Adrenal gland (tissue), 9 donors: ENCODE measurements at regions not wholly inside any gene's neighbourhood (a gene's known extent, or its start where the extent isn't known, plus 50 kb on each side); places are given as distances from the start of the nearest gene placed in this dataset.

Experiments
- DNase-seq, 7 donors: peaks; one replicate each; pipeline ENCODE4 v3.0.0-alpha.2; 2019 to 2020
- H3K27ac ChIP-seq, 5 donors: fragments of 200-600 bp; sonication (generic) in 4 of 5; 1 replicate in 3 of 5; 2 replicates in 2 of 5; pipeline versions ENCODE4 v1.5.1 to v1.8.0; 2016 to 2020; ENCODE audit warnings: mild to moderate bottlenecking in 1 of 5
- H3K27me3 ChIP-seq: fragments of 200-600 bp; 2 replicates; pipeline ENCODE4 v1.8.0; 2021
- H3K36me3 ChIP-seq, 2 donors: fragments of 200-600 bp; replicated peaks in 1 of 2; 1 replicate in 1 of 2; 2 replicates in 1 of 2; pipeline versions ENCODE4 v1.5.1 to v1.8.0; 2018 to 2022
- H3K4me1 ChIP-seq, 2 donors: fragments of 200-600 bp; replicated peaks in 1 of 2; 1 replicate in 1 of 2; 2 replicates in 1 of 2; pipeline versions ENCODE4 v1.5.1 to v1.8.0; 2018 to 2021
- H3K4me3 ChIP-seq, 4 donors: fragments of 200-600 bp; sonication (generic) in 3 of 4; one replicate each; pipeline ENCODE4 v1.5.1; 2016 to 2018
- H3K9me3 ChIP-seq, 3 donors: fragments of 200-600 bp; sonication (generic) in 1 of 3; replicated peaks in 1 of 3; 1 replicate in 2 of 3; 2 replicates in 1 of 3; pipeline versions ENCODE4 v1.5.1 to v1.8.0; 2016 to 2021
- CTCF ChIP-seq, 6 experiments: fragments of 450-650 bp in 4 of 6; fragments of 200-600 bp in 2 of 6; sonication (generic) in 1 of 6; IDR thresholded peaks; 1 replicate in 5 of 6; 2 replicates in 1 of 6; pipeline versions ENCODE4 v1.5.1 to v1.8.0; 2016 to 2021; ENCODE audit warnings: antibody characterized with exemption in 6 of 6, mild to moderate bottlenecking in 2 of 6, moderate library complexity in 1 of 6
- POLR2A ChIP-seq, 2 donors: fragments of 450-650 bp; IDR thresholded peaks; one replicate each; pipeline ENCODE4 v1.6.1; 2017; ENCODE audit warnings: antibody characterized with exemption in 2 of 2, mild to moderate bottlenecking in 2 of 2, moderate library complexity in 1 of 2
- WGBS, 4 donors: extraction: QIAGEN DNeasy Blood & Tissue Kit in 2 of 4; methylation state at CpG; one replicate each; pipeline versions ENCODE4 v1.1.5 to v1.1.7; 2013 to 2017; 5-methylcytosine and 5-hydroxymethylcytosine counted together
- intact Hi-C, 2 donors: fragments of 100-400 bp; cut with DNase I; formaldehyde crosslinking; loops; one replicate each; pipeline versions ENCODE4 v1.14.1 to v1.15.0; 2022 to 2023
- donor health status: healthy with polysubstance abuse.
- donor health status: Bipolar disorder and iron deficiency.
- donor health status: DM: yes; HTN: yes; CAD: no.
- donor health status: DM: no; HTN: no; CAD: no.
- donor health status: DM: no; HTN: no; CAD: no.

GRCh38 chr5:57042524-57042931 lies 90.6 kb upstream of the MIER3 start:
- Histone ChIP-seq H3K27ac (no peak overlapping the region), H3K27me3 (no peaks in the 10 kb centered on the region), H3K4me3 (no peak overlapping the region), H3K36me3 (no peaks in the 10 kb centered on the region), H3K4me1 (no peaks in the 10 kb centered on the region), H3K9me3 (no peaks in the 10 kb centered on the region)
- intact Hi-C loops = no loop called here
- DNase-seq = no peak
- WGBS, 4 donors = 75 to 98% (median 84%) methylated on average over 3 of the region's 3 CpGs
- no peak for TF ChIP-seq CTCF (IDR thresholded peaks at IDR 0.05)
- TF ChIP-seq POLR2A (IDR thresholded peaks at IDR 0.05) = no peak

DNA sequence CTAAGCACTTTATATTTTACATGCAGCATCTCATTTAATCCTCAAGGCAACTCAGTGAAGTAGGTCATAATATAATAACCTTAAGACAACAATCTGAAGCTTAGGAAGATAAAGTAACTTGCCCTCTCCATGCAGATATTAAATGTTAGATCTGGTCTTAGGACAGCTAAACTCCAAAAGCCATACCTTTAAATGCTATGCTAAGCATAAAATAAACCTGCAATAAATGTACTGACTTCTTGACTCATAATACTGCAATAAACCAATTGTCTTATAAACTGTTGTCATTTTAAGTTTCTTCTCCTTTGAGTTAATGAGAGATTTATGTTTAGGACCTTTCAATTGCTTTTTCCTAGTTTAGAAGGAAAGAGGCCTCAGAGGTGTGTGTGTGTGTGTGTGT lies 102.2 kb upstream of the MIER3 start:
- Histone ChIP-seq H3K27ac (no peak overlapping the region), H3K27me3 (peaks cover 5% of the 10 kb centered on the region), H3K9me3 (no peaks in the 10 kb centered on the region), H3K4me1 (no peaks in the 10 kb centered on the region), H3K36me3 (no peaks in the 10 kb centered on the region), H3K4me3 (no peak overlapping the region)
- no peak for TF ChIP-seq CTCF (IDR thresholded peaks at IDR 0.05)
- intact Hi-C loops = no loop called here
- DNase-seq = no peak

DNA sequence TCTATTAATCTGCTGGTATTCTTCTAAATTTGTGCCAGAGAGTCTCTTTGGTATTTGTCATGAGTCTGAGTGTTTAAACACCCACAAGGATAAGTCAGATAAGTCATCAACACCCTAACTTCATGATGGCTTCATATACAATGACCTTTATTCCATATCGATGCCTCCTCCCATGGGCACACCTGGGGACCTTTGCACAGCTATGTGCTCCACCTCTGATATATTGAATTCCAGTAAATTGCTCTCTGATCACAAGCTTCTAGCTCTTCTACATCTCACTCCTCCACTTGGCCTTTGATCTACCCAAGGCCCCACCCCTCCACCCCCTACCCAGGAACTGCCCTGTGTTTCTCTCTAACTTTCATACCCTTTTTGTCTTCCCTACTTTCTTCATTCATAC lies 102.7 kb upstream of the MIER3 start:
- no peak overlapping the region for H3K4me3 ChIP-seq
- no peak overlapping the region for H3K27ac ChIP-seq
- H3K9me3 ChIP-seq = no peaks in the 10 kb centered on the region
- WGBS, 4 donors = 76 to 93% (median 85%) methylated on average over 1 of the region's 1 CpG
- no peaks in the 10 kb centered on the region for H3K36me3 ChIP-seq
- no peaks in the 10 kb centered on the region for H3K27me3 ChIP-seq
- no peak for DNase-seq
- intact Hi-C loops = no loop called here
- TF ChIP-seq CTCF (IDR thresholded peaks at IDR 0.05) = no peak
- TF ChIP-seq POLR2A (IDR thresholded peaks at IDR 0.05) = no peak
- no peaks in the 10 kb centered on the region for H3K4me1 ChIP-seq

GRCh38 chr5:57055731-57056130 lies 103.8 kb upstream of the MIER3 start:
- no peak for DNase-seq
- no peaks in the 10 kb centered on the region for H3K36me3 ChIP-seq
- intact Hi-C loops = no loop called here
- no peaks in the 10 kb centered on the region for H3K27me3 ChIP-seq
- H3K4me1 ChIP-seq = no peaks in the 10 kb centered on the region
- 55 to 63% (median 57%) methylated on average over 1 of the region's 1 CpG for WGBS, 4 donors
- no peak overlapping the region for H3K27ac ChIP-seq
- TF ChIP-seq CTCF (IDR thresholded peaks at IDR 0.05) = no peak
- no peak for TF ChIP-seq POLR2A (IDR thresholded peaks at IDR 0.05)
- no peak overlapping the region for H3K4me3 ChIP-seq
- no peaks in the 10 kb centered on the region for H3K9me3 ChIP-seq
